ENCODE measurements at regions not wholly inside any gene's neighbourhood (a gene's known extent, or its start where the extent isn't known, plus 50 kb on each side); places are given as distances from the start of the nearest gene placed in this dataset.

GRCh38 chr2:173750831-173751230 lies 214.3 kb downstream of the SP3 start:
- no peak for DNase-seq (ENCODE audit: low read depth)
- H3K27me3 ChIP-seq (ENCODE audit: control insufficient read depth, insufficient read depth, low read length) = no peaks in the 10 kb centered on the region
- no peak for TF ChIP-seq CTCF (IDR thresholded peaks at IDR 0.05; ENCODE audit: insufficient read depth, low read length, poor library complexity, severe bottlenecking)
- no peaks in the 10 kb centered on the region for H3K36me3 ChIP-seq (ENCODE audit: control insufficient read depth, insufficient read depth, low read length)
- no peak overlapping the region for H3K4me3 ChIP-seq (ENCODE audit: low read depth, low read length)

DNA sequence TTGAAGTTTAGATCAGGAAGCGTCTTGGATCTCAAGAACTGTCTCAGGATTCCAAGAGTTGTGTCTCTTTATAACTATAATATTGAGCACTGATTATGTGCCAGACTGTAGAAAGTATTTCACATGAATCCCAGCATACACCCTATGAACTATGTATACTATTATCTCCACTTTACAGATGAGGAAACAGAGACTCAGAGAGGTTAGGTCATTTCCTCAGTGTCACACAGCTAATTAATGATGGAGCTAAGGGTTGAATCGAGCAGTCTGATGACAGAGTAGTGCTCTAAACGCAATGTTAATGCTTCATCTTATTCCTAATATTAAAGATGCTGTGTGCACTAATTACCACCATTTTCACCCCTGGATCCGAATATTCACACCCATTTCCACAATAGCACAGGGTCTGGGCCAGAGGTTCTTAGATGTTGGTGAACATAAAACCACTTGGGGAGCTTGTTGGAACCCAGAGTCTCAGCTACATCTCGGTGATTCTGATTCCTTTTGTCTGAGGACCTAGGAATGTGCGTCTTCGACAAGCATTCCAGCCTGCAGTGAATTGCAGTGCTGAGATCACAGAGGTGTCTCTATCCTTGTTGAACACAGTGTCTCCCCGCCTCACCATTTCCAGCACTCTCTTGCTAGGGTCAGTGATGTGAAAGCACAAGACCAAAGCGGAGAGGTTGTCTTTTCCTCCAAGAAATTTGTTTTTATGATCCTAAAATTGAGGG lies 213.8 kb downstream of the SP3 start:
- no peaks in the 10 kb centered on the region for H3K36me3 ChIP-seq (ENCODE audit: control insufficient read depth, insufficient read depth, low read length)
- no peaks in the 10 kb centered on the region for H3K27me3 ChIP-seq (ENCODE audit: control insufficient read depth, insufficient read depth, low read length)
- H3K4me3 ChIP-seq (ENCODE audit: low read depth, low read length) = no peak overlapping the region
- DNase-seq (ENCODE audit: low read depth) = no peak
- no peak for TF ChIP-seq CTCF (IDR thresholded peaks at IDR 0.05; ENCODE audit: insufficient read depth, low read length, poor library complexity, severe bottlenecking)

- Histone ChIP-seq H3K27me3 (ENCODE audit: control insufficient read depth, insufficient read depth, low read length) (no peaks in the 10 kb centered on the region), H3K36me3 (ENCODE audit: control insufficient read depth, insufficient read depth, low read length) (no peaks in the 10 kb centered on the region), H3K4me3 (ENCODE audit: low read depth, low read length) (no peak overlapping the region)
- TF ChIP-seq CTCF (IDR thresholded peaks at IDR 0.05; ENCODE audit: insufficient read depth, low read length, poor library complexity, severe bottlenecking) = peak; percentile 51
- no peak for DNase-seq (ENCODE audit: low read depth)
Observed at GRCh38 chr2:173752152-173752551, 213.0 kb downstream of the SP3 start.

DNA sequence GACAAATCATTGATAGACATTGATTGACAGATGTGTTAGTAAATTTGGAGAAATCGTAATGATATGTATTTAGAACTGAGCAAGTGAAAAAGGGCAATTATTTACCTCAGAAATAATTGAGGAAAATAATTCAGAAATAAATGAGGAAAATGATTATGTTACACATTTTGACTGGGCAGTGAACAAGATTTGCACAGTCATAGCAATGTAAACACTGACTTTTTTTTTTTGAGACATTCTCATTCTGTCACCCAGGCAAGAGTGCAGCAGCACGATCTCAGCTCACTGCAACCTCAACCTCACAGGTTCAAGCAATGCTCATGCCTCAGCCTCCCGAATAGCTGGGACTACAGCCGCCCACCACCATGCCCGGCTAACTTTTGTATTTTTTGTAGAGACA lies 211.7 kb downstream of the SP3 start:
- no peak overlapping the region for H3K4me3 ChIP-seq (ENCODE audit: low read depth, low read length)
- H3K27me3 ChIP-seq (ENCODE audit: control insufficient read depth, insufficient read depth, low read length) = no peaks in the 10 kb centered on the region
- no peak for TF ChIP-seq CTCF (IDR thresholded peaks at IDR 0.05; ENCODE audit: insufficient read depth, low read length, poor library complexity, severe bottlenecking)
- no peaks in the 10 kb centered on the region for H3K36me3 ChIP-seq (ENCODE audit: control insufficient read depth, insufficient read depth, low read length)
- no peak for DNase-seq (ENCODE audit: low read depth)

GRCh38 chr2:173754165-173754564 lies 211.0 kb downstream of the SP3 start:
- TF ChIP-seq CTCF (IDR thresholded peaks at IDR 0.05; ENCODE audit: insufficient read depth, low read length, poor library complexity, severe bottlenecking) = no peak
- no peak for DNase-seq (ENCODE audit: low read depth)
- no peaks in the 10 kb centered on the region for H3K36me3 ChIP-seq (ENCODE audit: control insufficient read depth, insufficient read depth, low read length)
- H3K27me3 ChIP-seq (ENCODE audit: control insufficient read depth, insufficient read depth, low read length) = no peaks in the 10 kb centered on the region
- H3K4me3 ChIP-seq (ENCODE audit: low read depth, low read length) = no peak overlapping the region

DNA sequence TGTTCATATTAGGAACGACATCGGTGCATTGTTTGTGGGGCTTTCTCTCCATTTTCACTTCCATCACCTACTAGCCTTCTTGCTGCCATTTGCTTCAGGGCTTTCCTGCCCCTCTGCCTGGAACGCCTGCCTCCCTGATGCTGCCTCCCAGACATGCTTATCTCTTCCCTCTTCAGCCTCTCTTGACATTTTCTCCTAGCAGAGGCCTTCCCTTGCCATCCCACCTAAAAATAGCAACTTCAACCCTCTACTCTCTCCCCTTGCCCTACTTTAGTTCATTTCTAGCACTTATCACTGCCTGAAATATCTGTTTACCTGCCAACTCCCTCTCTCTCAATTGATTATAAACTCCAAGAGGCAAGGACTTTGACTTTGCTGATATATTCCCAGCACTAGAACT lies 210.3 kb downstream of the SP3 start:
- H3K36me3 ChIP-seq (ENCODE audit: control insufficient read depth, insufficient read depth, low read length) = no peaks in the 10 kb centered on the region
- H3K27me3 ChIP-seq (ENCODE audit: control insufficient read depth, insufficient read depth, low read length) = no peaks in the 10 kb centered on the region
- no peak for DNase-seq (ENCODE audit: low read depth)
- no peak overlapping the region for H3K4me3 ChIP-seq (ENCODE audit: low read depth, low read length)
- TF ChIP-seq CTCF (IDR thresholded peaks at IDR 0.05; ENCODE audit: insufficient read depth, low read length, poor library complexity, severe bottlenecking) = no peak
